Mammary epithelial cell (primary cell): ENCODE measurements at regions not wholly inside any gene's neighbourhood (a gene's known extent, or its start where the extent isn't known, plus 50 kb on each side); places are given as distances from the start of the nearest gene placed in this dataset.

ENCODE experiments used
- EZH2 ChIP-seq: IDR thresholded peaks from 2 replicates; pipeline ENCODE4 v1.6.1; 2012; ENCODE audit warnings: low read length, inconsistent platforms, borderline replicate concordance
- TF ChIP-seq, protein P1 (sequence below), 2 donors: IDR thresholded peaks in 1 of 2; conservative IDR thresholded peaks in 1 of 2; 2 replicates each; pipeline ENCODE4 v1.5.1; 2011 to 2012; ENCODE audit warnings: inconsistent platforms in 2 of 2, low read length in 2 of 2, mild to moderate bottlenecking in 2 of 2, control low read depth in 1 of 2, low read depth in 1 of 2; ENCODE audit not compliant: insufficient read depth in 1 of 2; ENCODE audit errors: extremely low read depth in 1 of 2

GRCh38 chr1:212217633-212218032 lies 67.6 kb upstream of the PPP2R5A start:
- TF ChIP-seq, protein P1, sequence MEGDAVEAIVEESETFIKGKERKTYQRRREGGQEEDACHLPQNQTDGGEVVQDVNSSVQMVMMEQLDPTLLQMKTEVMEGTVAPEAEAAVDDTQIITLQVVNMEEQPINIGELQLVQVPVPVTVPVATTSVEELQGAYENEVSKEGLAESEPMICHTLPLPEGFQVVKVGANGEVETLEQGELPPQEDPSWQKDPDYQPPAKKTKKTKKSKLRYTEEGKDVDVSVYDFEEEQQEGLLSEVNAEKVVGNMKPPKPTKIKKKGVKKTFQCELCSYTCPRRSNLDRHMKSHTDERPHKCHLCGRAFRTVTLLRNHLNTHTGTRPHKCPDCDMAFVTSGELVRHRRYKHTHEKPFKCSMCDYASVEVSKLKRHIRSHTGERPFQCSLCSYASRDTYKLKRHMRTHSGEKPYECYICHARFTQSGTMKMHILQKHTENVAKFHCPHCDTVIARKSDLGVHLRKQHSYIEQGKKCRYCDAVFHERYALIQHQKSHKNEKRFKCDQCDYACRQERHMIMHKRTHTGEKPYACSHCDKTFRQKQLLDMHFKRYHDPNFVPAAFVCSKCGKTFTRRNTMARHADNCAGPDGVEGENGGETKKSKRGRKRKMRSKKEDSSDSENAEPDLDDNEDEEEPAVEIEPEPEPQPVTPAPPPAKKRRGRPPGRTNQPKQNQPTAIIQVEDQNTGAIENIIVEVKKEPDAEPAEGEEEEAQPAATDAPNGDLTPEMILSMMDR (conservative IDR thresholded peaks at IDR 0.05 in 1 of 2, IDR thresholded peaks at IDR 0.05 in 1 of 2; ENCODE audit: extremely low read depth in 1 of 2, insufficient read depth in 1 of 2, low read depth in 1 of 2, low read length in 2 of 2), result no peak
- no peak for TF ChIP-seq EZH2
